Stimulated activated CD4-positive, alpha-beta T cell treated with anti-CD3 and anti-CD28 coated beads, Interleukin-15, amount 100 ng/mL, for 24 hours (primary cell): ENCODE measurements at regions not wholly inside any gene's neighbourhood (a gene's known extent, or its start where the extent isn't known, plus 50 kb on each side); places are given as distances from the start of the nearest gene placed in this dataset.

Experiments
- DNase-seq: peaks from one replicate; pipeline ENCODE4 v3.0.0-alpha.2; 2020

- no peak for DNase-seq
Measured at GRCh38 chr9:96031916-96032534, 156.5 kb downstream of the ERCC6L2 start.

- no peak for DNase-seq
Measured at GRCh38 chr9:96031366-96031824, 155.9 kb downstream of the ERCC6L2 start.

- no peak for DNase-seq
Measured at GRCh38 chr9:96029722-96030530, 154.4 kb downstream of the ERCC6L2 start.

- peak; percentile 27 for DNase-seq
Measured at GRCh38 chr9:96027251-96028131, 152.0 kb downstream of the ERCC6L2 start.

GRCh38 chr9:96026655-96027213 is 151.2 kb downstream of the ERCC6L2 start:
- DNase-seq, result no peak

GRCh38 chr9:96025995-96026602 is 150.6 kb downstream of the ERCC6L2 start:
- peak; percentile 30 for DNase-seq

GRCh38 chr9:96023486-96023885 is 148.0 kb downstream of the ERCC6L2 start:
- no peak for DNase-seq

GRCh38 chr9:96022445-96023051 is 147.1 kb downstream of the ERCC6L2 start:
- DNase-seq, result peak; percentile 40

- peak; percentile 31 for DNase-seq
Measured at GRCh38 chr9:96021551-96022444, 146.3 kb downstream of the ERCC6L2 start.

GRCh38 chr9:96020792-96021550 is 145.5 kb downstream of the ERCC6L2 start:
- peak; percentile 64 for DNase-seq

GRCh38 chr9:96020300-96020791 is 144.9 kb downstream of the ERCC6L2 start:
- DNase-seq, result no peak
